ENCODE measurements at regions not wholly inside any gene's neighbourhood (a gene's known extent, or its start where the extent isn't known, plus 50 kb on each side); places are given as distances from the start of the nearest gene placed in this dataset.
A peak's percentile ranks its signal among the peaks of the same experiment; 100 is the strongest.

DNA sequence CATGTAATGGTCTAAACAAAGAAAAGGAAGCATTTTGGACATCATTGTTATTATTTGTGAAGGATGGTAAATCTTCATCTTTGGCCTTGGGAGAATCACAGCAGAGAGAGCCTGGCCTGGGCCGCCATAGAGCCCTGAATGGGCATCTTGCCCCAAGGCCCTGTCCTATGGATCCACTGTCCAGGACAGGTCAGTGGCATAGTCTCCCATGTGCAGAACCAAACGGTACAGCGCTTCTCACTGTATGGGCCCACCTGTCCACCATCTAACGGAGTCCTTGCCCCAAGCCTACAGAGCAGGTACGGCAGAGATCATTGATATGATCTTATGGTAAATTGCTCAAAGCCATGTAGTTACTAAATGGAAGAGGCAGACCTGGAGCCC is 185.7 kb downstream of the FOXD2 start:
- no peak overlapping the region for H3K9ac ChIP-seq (ENCODE audit: low read length)
- H3K27me3 ChIP-seq (ENCODE audit: low read length): peaks cover 5% of the 10 kb centered on the region; the same call in 1 of the 2 replicates
- ATAC-seq (no peak), DNase-seq (no peak)
- intact Hi-C loops (cut with micrococcal nuclease): no loop called here
- H3K4me3 ChIP-seq (ENCODE audit: low read length): no peak overlapping the region
- H3K79me2 ChIP-seq (ENCODE audit: low read length): no peaks in the 10 kb centered on the region
- H3K4me2 ChIP-seq (ENCODE audit: low read length): no peak overlapping the region
- H3K9me3 ChIP-seq (ENCODE audit: low read length): no peaks in the 10 kb centered on the region
- no peaks in the 10 kb centered on the region for H3K4me1 ChIP-seq (ENCODE audit: insufficient read depth, low read length)
- H3K27ac ChIP-seq (ENCODE audit: low read length): no peak overlapping the region
- ChIA-PET POLR2A (ENCODE audit: unreplicated experiment) (no interaction called here), CTCF (no interaction called here)
- no peaks in the 10 kb centered on the region for H3F3A ChIP-seq (ENCODE audit: low read length, unreplicated experiment)
- BruUV-seq (replicated peaks): no TSS peak
- H3K9me2 ChIP-seq (replicated peaks; ENCODE audit: low read length): no peaks in the 10 kb centered on the region
- H4K20me1 ChIP-seq (ENCODE audit: low read length): no peaks in the 10 kb centered on the region
- TF ChIP-seq EZH2 (IDR thresholded peaks at IDR 0.05; ENCODE audit: low read length, unreplicated experiment): no peak
- no peak for TF ChIP-seq EZH2phosphoT487 (IDR thresholded peaks at IDR 0.05; ENCODE audit: borderline replicate concordance, low read length)
- TF ChIP-seq, protein P1, sequence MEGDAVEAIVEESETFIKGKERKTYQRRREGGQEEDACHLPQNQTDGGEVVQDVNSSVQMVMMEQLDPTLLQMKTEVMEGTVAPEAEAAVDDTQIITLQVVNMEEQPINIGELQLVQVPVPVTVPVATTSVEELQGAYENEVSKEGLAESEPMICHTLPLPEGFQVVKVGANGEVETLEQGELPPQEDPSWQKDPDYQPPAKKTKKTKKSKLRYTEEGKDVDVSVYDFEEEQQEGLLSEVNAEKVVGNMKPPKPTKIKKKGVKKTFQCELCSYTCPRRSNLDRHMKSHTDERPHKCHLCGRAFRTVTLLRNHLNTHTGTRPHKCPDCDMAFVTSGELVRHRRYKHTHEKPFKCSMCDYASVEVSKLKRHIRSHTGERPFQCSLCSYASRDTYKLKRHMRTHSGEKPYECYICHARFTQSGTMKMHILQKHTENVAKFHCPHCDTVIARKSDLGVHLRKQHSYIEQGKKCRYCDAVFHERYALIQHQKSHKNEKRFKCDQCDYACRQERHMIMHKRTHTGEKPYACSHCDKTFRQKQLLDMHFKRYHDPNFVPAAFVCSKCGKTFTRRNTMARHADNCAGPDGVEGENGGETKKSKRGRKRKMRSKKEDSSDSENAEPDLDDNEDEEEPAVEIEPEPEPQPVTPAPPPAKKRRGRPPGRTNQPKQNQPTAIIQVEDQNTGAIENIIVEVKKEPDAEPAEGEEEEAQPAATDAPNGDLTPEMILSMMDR (conservative IDR thresholded peaks at IDR 0.05; ENCODE audit: low read depth, low read length): no peak
- H2AFZ ChIP-seq (ENCODE audit: low read length): no peak overlapping the region
- H3K36me3 ChIP-seq (ENCODE audit: low read depth, low read length): no peaks in the 10 kb centered on the region

DNA sequence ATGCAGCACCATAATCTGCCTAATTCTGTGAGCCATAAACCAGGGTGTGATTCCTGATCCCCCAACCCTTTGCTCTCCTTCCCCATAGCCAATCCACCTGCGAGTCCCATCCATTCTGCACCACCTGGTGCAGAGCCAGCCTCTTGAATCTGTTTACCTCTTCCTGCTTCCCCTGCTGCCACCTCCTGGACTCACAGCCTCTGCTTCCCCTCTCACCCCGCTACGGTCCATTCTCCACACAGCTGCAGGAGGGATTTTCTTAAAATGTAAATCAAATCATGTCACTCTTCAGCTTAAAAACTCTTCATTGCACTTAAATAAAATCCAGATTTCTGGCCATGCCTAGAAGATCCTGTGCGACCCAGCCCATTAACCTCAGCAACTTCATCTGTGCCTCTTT is 186.7 kb downstream of the FOXD2 start:
- DNase-seq (peak; percentile 25), ATAC-seq (no peak)
- Histone ChIP-seq H3K9me2 (replicated peaks; ENCODE audit: low read length) (no peaks in the 10 kb centered on the region), H3K27me3 (ENCODE audit: low read length) (peaks cover 3% of the 10 kb centered on the region; the same call in 1 of the 2 replicates), H3K4me3 (ENCODE audit: low read length) (no peak overlapping the region), H3K79me2 (ENCODE audit: low read length) (no peaks in the 10 kb centered on the region), H3K4me1 (ENCODE audit: insufficient read depth, low read length) (no peaks in the 10 kb centered on the region), H3F3A (ENCODE audit: low read length, unreplicated experiment) (no peaks in the 10 kb centered on the region), H3K4me2 (ENCODE audit: low read length) (no peak overlapping the region), H3K27ac (ENCODE audit: low read length) (no peak overlapping the region), H2AFZ (ENCODE audit: low read length) (no peak overlapping the region), H3K9me3 (ENCODE audit: low read length) (no peaks in the 10 kb centered on the region), H3K9ac (ENCODE audit: low read length) (no peak overlapping the region), H3K36me3 (ENCODE audit: low read depth, low read length) (no peaks in the 10 kb centered on the region), H4K20me1 (ENCODE audit: low read length) (no peaks in the 10 kb centered on the region)
- BruUV-seq (replicated peaks): no TSS peak
- intact Hi-C loops (cut with micrococcal nuclease): no loop called here
- TF ChIP-seq EZH2phosphoT487 (IDR thresholded peaks at IDR 0.05; ENCODE audit: borderline replicate concordance, low read length): no peak
- no peak for TF ChIP-seq EZH2 (IDR thresholded peaks at IDR 0.05; ENCODE audit: low read length, unreplicated experiment)
- TF ChIP-seq, protein P1 (conservative IDR thresholded peaks at IDR 0.05; ENCODE audit: low read depth, low read length): peak; percentile 49
- ChIA-PET CTCF (interaction anchor here (0.9 kb wide), 1 partner anchor 95 kb away, joined by 3 read pairs; no protein-coding TSS in a partner anchor), POLR2A (ENCODE audit: unreplicated experiment) (interaction anchor here (0.6 kb wide), 2 partner anchors 11 to 38 kb away, joined by 3 read pairs; no protein-coding TSS in a partner anchor)

DNA sequence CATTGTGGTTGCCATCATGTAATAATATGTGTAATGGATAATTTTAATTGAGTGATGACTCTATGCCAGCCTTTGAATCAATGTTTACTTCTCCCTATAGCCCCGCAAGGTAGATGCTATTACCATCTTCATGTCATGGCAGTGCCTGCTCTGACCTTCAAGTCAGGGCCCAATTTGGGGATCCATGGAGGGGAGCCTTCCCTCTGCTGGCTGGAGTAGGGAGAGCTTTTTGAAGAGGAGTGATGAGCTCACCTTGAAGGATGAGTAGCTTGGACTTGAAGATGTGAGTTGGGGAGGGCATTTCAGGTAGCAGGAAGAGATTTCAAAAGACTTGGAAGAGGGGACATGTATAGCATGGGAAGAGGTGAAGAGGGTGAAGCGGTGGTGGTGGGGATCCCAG is 189.2 kb downstream of the FOXD2 start:
- Histone ChIP-seq H3K9ac (ENCODE audit: low read length) (no peak overlapping the region), H3K9me2 (replicated peaks; ENCODE audit: low read length) (no peaks in the 10 kb centered on the region), H3K4me2 (ENCODE audit: low read length) (no peak overlapping the region), H3K9me3 (ENCODE audit: low read length) (no peaks in the 10 kb centered on the region), H3K4me1 (ENCODE audit: insufficient read depth, low read length) (no peaks in the 10 kb centered on the region), H3K4me3 (ENCODE audit: low read length) (no peak overlapping the region), H3K36me3 (ENCODE audit: low read depth, low read length) (no peaks in the 10 kb centered on the region), H2AFZ (ENCODE audit: low read length) (no peak overlapping the region), H3K27me3 (ENCODE audit: low read length) (no peaks in the 10 kb centered on the region), H4K20me1 (ENCODE audit: low read length) (no peaks in the 10 kb centered on the region), H3K27ac (ENCODE audit: low read length) (no peak overlapping the region), H3F3A (ENCODE audit: low read length, unreplicated experiment) (no peaks in the 10 kb centered on the region), H3K79me2 (ENCODE audit: low read length) (no peaks in the 10 kb centered on the region)
- ATAC-seq (no peak), DNase-seq (no peak)
- CTCF ChIA-PET: no interaction called here
- no TSS peak for BruUV-seq (replicated peaks)
- TF ChIP-seq EZH2 (IDR thresholded peaks at IDR 0.05; ENCODE audit: low read length, unreplicated experiment): no peak
- TF ChIP-seq, protein P1 (conservative IDR thresholded peaks at IDR 0.05; ENCODE audit: low read depth, low read length): 0 out of 2 replicates have a peak, but pooled peaks have one; percentile 29
- intact Hi-C loops (cut with micrococcal nuclease): no loop called here
- POLR2A ChIA-PET (ENCODE audit: unreplicated experiment): no interaction called here
